Stomach smooth muscle (tissue), 2 donors: ENCODE measurements at regions not wholly inside any gene's neighbourhood (a gene's known extent, or its start where the extent isn't known, plus 50 kb on each side); places are given as distances from the start of the nearest gene placed in this dataset.

Experiments
- H3K27ac ChIP-seq: one replicate; pipeline ENCODE4 v1.7.0; 2013; ENCODE audit warnings: mild to moderate bottlenecking, low read length, inconsistent platforms
- H3K27me3 ChIP-seq, 2 donors: one replicate each; pipeline ENCODE4 v1.7.0; 2013; ENCODE audit warnings: low read length in 2 of 2; ENCODE audit not compliant: insufficient read depth in 2 of 2, control insufficient read depth in 1 of 2
- H3K36me3 ChIP-seq, 2 donors: one replicate each; pipeline ENCODE4 v1.7.0; 2013; ENCODE audit warnings: low read length in 2 of 2; ENCODE audit not compliant: control insufficient read depth in 2 of 2, insufficient read depth in 2 of 2
- H3K4me1 ChIP-seq: one replicate; pipeline ENCODE4 v1.7.0; 2013; ENCODE audit warnings: low read length; ENCODE audit not compliant: control insufficient read depth, insufficient read depth
- H3K4me3 ChIP-seq, 2 donors: one replicate each; pipeline ENCODE4 v1.7.0; 2013; ENCODE audit warnings: low read length in 2 of 2
- H3K9ac ChIP-seq, 2 donors: one replicate each; pipeline ENCODE4 v1.7.0; 2013; ENCODE audit warnings: low read length in 2 of 2, mild to moderate bottlenecking in 1 of 2
- H3K9me3 ChIP-seq, 2 donors: one replicate each; pipeline ENCODE4 v1.7.0; 2013; ENCODE audit warnings: low read length in 2 of 2; ENCODE audit not compliant: control insufficient read depth in 2 of 2
- donor health status: healthy.
- donor health status: Pancreatic carcinoma.

DNA sequence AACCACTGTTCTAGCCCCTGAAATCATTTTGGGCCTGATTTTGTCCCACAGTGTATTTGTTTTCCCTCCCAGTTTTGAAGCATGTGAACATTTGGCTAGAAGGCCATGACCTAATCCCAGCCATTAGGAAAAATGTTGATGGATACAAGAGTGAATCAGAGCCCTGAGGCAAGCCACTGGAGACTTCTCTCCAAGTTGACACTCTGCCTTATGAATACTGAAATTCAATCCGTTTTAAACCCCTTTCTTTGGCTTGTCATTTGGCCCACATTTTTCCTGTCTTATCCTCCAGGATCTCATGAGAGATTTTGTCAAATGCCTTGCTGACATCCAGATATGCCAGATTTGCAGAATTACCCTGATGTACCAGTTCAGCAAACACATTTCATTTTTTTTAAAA is 158.8 kb downstream of the FAT3 start:
- H3K36me3 ChIP-seq, result no peaks in the 10 kb centered on the region
- H3K27me3 ChIP-seq, result no peaks in the 10 kb centered on the region
- H3K9ac ChIP-seq, result no peak overlapping the region
- no peaks in the 10 kb centered on the region for H3K4me1 ChIP-seq
- H3K4me3 ChIP-seq, result no peak overlapping the region
- no peak overlapping the region for H3K27ac ChIP-seq
- H3K9me3 ChIP-seq, result no peaks in the 10 kb centered on the region

DNA sequence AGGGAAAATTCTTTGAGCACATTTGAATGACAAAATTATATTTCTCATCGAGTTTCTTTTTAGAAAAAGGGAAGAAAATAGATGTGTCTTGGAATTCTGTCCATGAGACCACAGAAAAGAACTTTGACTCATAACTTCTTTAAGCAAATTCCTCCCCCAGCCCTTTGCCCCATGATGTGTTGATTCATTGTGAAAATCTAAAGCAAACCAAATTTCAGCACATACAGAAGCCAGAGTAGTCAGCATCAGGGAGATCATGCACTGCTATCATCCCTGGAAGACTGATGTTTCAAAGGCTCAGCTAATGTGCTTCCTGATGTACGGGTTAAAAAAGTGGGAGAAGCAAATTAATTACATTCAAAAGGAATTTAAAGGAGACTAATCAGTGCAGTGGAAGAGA is 159.7 kb downstream of the FAT3 start:
- Histone ChIP-seq H3K9ac (no peak overlapping the region), H3K9me3 (no peaks in the 10 kb centered on the region), H3K4me1 (no peaks in the 10 kb centered on the region), H3K4me3 (no peak overlapping the region), H3K36me3 (no peaks in the 10 kb centered on the region), H3K27ac (no peak overlapping the region), H3K27me3 (no peaks in the 10 kb centered on the region)

DNA sequence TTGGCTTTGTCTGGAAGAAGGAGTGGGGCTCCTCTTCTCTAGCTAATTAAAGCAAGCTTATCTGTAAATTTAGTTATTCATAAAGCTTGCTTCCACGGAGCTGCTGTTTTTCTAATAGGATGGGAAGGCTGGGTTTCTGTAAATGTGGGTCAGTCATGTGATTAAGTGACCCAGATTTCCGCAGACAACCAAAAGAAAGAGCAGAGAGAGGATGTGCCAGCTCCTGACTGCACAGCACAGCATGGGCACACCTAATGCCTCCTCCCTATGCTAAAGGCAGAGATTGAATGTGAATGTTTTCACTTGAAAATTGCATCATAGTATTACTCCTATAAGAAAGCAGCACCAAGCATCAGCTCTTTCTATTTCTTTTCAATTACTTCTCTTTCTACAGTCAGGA is 160.2 kb downstream of the FAT3 start:
- Histone ChIP-seq H3K4me3 (no peak overlapping the region), H3K27ac (no peak overlapping the region)

DNA sequence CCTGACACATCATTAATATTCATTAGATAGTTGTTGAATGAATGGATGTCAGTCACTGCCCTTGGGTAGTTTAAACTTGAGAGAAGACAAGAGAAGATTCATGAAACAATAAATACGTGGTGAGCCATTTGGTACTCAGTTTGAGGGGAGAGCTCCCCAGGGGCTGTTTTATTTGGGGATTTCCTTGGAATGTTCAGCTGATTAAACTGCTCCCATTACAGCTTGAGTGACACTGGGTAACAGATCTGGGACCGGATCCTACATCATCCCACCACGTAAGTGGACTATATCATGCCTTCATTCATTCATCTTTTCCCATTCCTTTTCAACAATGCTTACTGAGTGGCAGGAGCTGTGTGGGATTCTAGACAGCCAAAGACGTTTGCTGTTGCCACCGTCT is 162.0 kb downstream of the FAT3 start:
- no peaks in the 10 kb centered on the region for H3K36me3 ChIP-seq
- H3K9ac ChIP-seq, result no peak overlapping the region
- no peaks in the 10 kb centered on the region for H3K4me1 ChIP-seq
- H3K9me3 ChIP-seq, result no peaks in the 10 kb centered on the region
- H3K27ac ChIP-seq, result no peak overlapping the region
- H3K27me3 ChIP-seq, result no peaks in the 10 kb centered on the region
- no peak overlapping the region for H3K4me3 ChIP-seq

More for the DNA sequence above, 160.2 kb downstream of the FAT3 start:
- no peaks in the 10 kb centered on the region for H3K4me1 ChIP-seq
- H3K27me3 ChIP-seq, result no peaks in the 10 kb centered on the region
- no peaks in the 10 kb centered on the region for H3K9me3 ChIP-seq
- no peaks in the 10 kb centered on the region for H3K36me3 ChIP-seq
- H3K9ac ChIP-seq, result no peak overlapping the region

DNA sequence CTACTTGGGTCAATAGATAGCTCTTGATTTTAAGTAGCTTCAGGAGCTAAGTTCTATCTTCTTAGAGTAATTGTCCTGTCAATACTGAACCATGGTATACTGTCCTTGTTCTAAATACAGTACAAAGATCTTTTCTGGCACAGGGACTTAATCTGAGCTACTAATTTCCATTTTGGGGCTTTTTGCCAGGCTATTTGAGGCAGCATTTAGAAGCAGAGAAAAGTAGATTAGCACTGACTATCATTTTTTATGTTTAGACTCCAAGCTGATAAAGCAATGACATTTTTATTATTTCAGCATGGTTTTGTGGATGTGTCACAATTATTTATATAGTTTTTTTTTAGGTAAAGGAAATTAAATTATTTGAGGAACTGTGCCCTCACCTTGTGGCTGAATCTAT is 163.2 kb downstream of the FAT3 start:
- Histone ChIP-seq H3K27me3 (no peaks in the 10 kb centered on the region), H3K4me1 (no peaks in the 10 kb centered on the region)

DNA sequence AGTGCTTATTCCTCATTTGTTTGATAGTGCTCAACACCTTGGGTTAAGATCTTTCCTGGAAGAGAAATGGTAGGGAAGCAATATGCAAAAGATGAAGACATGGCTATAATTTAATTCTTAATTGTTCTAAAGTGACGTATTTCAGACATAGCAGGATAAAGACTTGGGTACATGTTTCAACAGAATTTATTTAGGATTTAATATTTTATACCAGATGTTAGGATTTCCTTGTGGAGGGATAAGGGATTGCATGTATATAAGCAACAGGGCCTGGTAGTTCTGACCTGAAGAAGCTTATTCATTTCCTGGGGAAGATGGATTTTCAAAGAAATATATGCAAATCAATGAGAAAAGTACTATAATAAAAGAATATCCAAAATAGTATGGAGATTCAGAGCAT is 163.8 kb downstream of the FAT3 start:
- no peaks in the 10 kb centered on the region for H3K9me3 ChIP-seq
- no peaks in the 10 kb centered on the region for H3K27me3 ChIP-seq
- H3K36me3 ChIP-seq, result no peaks in the 10 kb centered on the region
- H3K4me3 ChIP-seq, result no peak overlapping the region
- H3K27ac ChIP-seq, result no peak overlapping the region
- H3K9ac ChIP-seq, result no peak overlapping the region
- no peaks in the 10 kb centered on the region for H3K4me1 ChIP-seq

More for the DNA sequence above, 163.2 kb downstream of the FAT3 start:
- no peaks in the 10 kb centered on the region for H3K36me3 ChIP-seq
- no peaks in the 10 kb centered on the region for H3K9me3 ChIP-seq
- H3K27ac ChIP-seq, result no peak overlapping the region
- no peak overlapping the region for H3K4me3 ChIP-seq
- no peak overlapping the region for H3K9ac ChIP-seq

DNA sequence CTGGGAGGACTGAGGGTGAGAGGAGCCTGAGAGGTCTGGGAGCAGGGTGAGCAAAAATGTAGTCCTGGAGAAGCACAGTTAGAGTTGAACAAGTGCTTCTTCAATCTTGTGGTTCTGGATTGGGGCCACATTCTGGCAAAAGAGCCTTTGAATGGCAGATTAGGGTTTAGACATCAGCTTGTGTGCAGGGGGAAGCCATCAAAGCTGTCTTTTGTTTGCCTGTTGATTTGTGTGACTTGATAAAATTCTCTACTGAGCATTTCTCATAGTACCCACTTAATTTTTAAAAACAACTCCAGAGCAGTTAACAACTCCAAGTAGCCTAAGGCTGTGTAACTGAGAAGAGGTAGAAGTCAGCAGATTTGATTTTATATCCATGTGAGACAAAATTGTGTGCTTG is 166.2 kb downstream of the FAT3 start:
- Histone ChIP-seq H3K9me3 (no peaks in the 10 kb centered on the region), H3K27ac (no peak overlapping the region), H3K27me3 (no peaks in the 10 kb centered on the region), H3K9ac (no peak overlapping the region), H3K4me3 (no peak overlapping the region), H3K4me1 (no peaks in the 10 kb centered on the region), H3K36me3 (no peaks in the 10 kb centered on the region)

DNA sequence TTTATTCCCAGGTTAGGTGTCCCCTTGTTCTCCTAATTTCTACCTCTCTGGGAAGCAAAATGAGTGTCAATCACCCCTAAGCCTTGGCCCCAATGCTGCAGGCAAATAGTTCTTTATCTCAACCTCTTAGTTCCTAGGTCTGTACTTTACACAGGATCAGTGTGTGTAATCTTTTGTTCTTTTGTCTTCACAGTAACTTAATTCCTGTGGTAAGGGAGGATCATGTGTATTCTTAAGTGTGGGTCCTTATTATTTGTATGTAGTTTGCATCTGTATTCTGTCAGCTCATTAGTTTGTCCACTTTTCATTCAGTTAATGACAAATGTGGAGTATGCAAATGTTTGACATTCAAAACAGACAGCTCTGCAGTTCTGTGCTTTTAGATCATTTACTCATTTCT is 166.7 kb downstream of the FAT3 start:
- no peak overlapping the region for H3K4me3 ChIP-seq
- no peaks in the 10 kb centered on the region for H3K4me1 ChIP-seq
- no peaks in the 10 kb centered on the region for H3K9me3 ChIP-seq
- no peaks in the 10 kb centered on the region for H3K27me3 ChIP-seq
- no peak overlapping the region for H3K9ac ChIP-seq
- no peaks in the 10 kb centered on the region for H3K36me3 ChIP-seq
- H3K27ac ChIP-seq, result no peak overlapping the region

DNA sequence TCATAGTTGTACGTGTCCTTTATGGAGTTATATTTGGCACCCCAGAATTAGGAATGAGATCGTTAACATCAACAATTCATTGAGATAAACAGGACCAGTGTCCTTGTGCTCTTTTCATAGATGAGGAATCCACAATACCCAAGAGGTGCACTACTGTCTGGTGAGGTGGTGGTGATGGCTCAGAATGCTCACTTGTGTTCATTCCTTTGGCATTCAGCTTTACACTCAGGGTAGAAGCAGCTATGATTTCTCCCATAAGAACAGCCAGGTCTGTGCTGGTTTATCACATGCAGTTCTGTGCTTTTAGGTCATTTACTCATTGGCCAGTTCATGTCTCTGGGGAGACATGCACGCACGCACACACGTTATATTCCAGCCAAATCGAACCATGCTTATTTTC is 167.2 kb downstream of the FAT3 start:
- Histone ChIP-seq H3K9me3 (no peaks in the 10 kb centered on the region), H3K4me3 (no peak overlapping the region), H3K27ac (no peak overlapping the region), H3K27me3 (no peaks in the 10 kb centered on the region), H3K36me3 (no peaks in the 10 kb centered on the region), H3K4me1 (no peaks in the 10 kb centered on the region), H3K9ac (no peak overlapping the region)

DNA sequence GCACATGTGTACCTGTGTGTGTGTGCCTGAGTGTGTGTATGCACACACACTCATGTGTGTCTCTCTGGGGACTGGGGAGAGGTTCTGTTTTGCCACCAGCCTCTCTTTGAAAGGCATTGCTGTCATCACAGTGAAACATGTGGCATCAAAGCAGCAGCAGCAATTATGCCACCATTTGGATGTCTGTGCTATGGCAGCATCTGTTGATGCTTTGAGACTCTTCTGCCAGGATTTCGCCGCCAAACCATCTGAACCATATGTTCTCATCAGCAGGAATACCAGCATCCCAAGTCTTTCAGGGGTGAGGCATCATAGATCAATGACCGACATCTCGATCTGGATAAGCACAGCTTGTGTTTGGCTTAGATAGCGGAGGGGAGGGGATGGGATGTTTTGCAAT is 168.6 kb downstream of the FAT3 start:
- H3K27me3 ChIP-seq, result peaks cover 0 to 2% of the 10 kb centered on the region in 2 donors
- H3K9me3 ChIP-seq, result no peaks in the 10 kb centered on the region
- no peak overlapping the region for H3K4me3 ChIP-seq
- H3K36me3 ChIP-seq, result no peaks in the 10 kb centered on the region
- no peak overlapping the region for H3K9ac ChIP-seq
- no peak overlapping the region for H3K27ac ChIP-seq
- no peaks in the 10 kb centered on the region for H3K4me1 ChIP-seq

DNA sequence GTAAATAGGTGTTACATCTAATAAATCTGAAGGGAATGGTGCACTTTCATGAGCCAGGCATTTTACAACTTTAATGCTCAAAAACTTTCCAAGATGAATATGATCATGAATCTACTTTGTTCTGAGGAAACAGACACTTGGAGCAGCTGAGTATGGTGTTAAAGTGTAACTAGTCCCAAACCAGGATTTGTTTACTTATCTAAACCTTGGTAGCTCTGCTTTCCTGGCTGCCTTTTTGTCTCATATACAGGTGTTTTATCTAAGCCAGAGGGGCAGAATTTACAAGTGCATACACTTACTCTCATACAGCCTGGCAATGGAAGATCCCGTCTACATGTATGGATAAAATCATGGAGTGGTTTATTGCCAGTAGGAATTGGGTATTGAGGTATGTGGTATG is 171.5 kb downstream of the FAT3 start:
- Histone ChIP-seq H3K4me3 (no peak overlapping the region), H3K9ac (no peak overlapping the region), H3K36me3 (no peaks in the 10 kb centered on the region), H3K9me3 (no peaks in the 10 kb centered on the region), H3K27ac (no peak overlapping the region), H3K4me1 (no peaks in the 10 kb centered on the region), H3K27me3 (peaks cover 0 to 2% of the 10 kb centered on the region in 2 donors)
